HEK293 (cell line): ENCODE measurements at regions not wholly inside any gene's neighbourhood (a gene's known extent, or its start where the extent isn't known, plus 50 kb on each side); places are given as distances from the start of the nearest gene placed in this dataset.

ENCODE experiments used
- CTCF ChIA-PET: fragments of 350-600 bp; formaldehyde crosslinking; extraction: SDS; loops from one replicate; lab custom pipeline; 2021; ENCODE audit warnings: antibody characterized with exemption; lab: Yijun Ruan, JAX
- POLR2A ChIA-PET: fragments of 300-600 bp; formaldehyde crosslinking; extraction: SDS; loops from one replicate; lab custom pipeline; 2020; ENCODE audit warnings: antibody characterized with exemption, inconsistent platforms; lab: Yijun Ruan, JAX
- H3K27ac ChIP-seq: fragments of 200-500 bp; sonication (Bioruptor generic); 2 replicates; pipeline ENCODE4 v1.5.1; 2014; ENCODE audit warnings: low read depth, low read length, control low read depth, inconsistent platforms; ENCODE audit errors: extremely low read depth
- H3K36me3 ChIP-seq, 2 experiments: fragments of 200-500 bp in 1 of 2; sonication (Bioruptor generic) in 1 of 2; 1 replicate in 1 of 2; 2 replicates in 1 of 2; pipeline ENCODE4 v1.5.1; 2014 to 2017; ENCODE audit warnings: inconsistent platforms in 2 of 2, low read length in 2 of 2; ENCODE audit not compliant: control insufficient read depth in 2 of 2, insufficient read depth in 1 of 2
- H3K4me1 ChIP-seq: fragments of 200-500 bp; sonication (Bioruptor generic); 2 replicates; pipeline ENCODE4 v1.5.1; 2014; ENCODE audit warnings: mild to moderate bottlenecking, low read length, inconsistent platforms; ENCODE audit not compliant: control insufficient read depth, insufficient read depth
- H3K4me3 ChIP-seq: 2 replicates; pipeline ENCODE4 v1.5.1; 2011; ENCODE audit warnings: low read depth, mild to moderate bottlenecking, control low read depth, low read length, moderate library complexity
- H3K9me3 ChIP-seq: fragments of 200-500 bp; sonication (Bioruptor generic); 2 replicates; pipeline ENCODE4 v1.5.1; 2014; ENCODE audit warnings: low read depth, low read length, inconsistent platforms; ENCODE audit not compliant: control insufficient read depth, insufficient read depth
- MYNN ChIP-seq: fragments of 450-650 bp; formaldehyde crosslinking; IDR thresholded peaks from 2 replicates; pipeline ENCODE4 v1.5.1; 2016; ENCODE audit warnings: missing biosample characterization, missing genetic modification characterization, borderline replicate concordance
- MZF1 ChIP-seq: fragments of 450-650 bp; formaldehyde crosslinking; IDR thresholded peaks from 2 replicates; pipeline ENCODE4 v1.5.1; 2017; ENCODE audit warnings: missing biosample characterization, missing genetic modification characterization, borderline replicate concordance
- REPIN1 ChIP-seq: fragments of 450-650 bp; formaldehyde crosslinking; IDR thresholded peaks from 2 replicates; pipeline ENCODE4 v1.5.1; 2017; ENCODE audit warnings: missing biosample characterization, missing genetic modification characterization, low read depth
- SETDB1 ChIP-seq: IDR thresholded peaks from one replicate; pipeline ENCODE4 v1.6.1; 2017; ENCODE audit warnings: mild to moderate bottlenecking, low read length, moderate library complexity, mixed read lengths; ENCODE audit not compliant: insufficient read length
- WT1 ChIP-seq: fragments of 450-650 bp; formaldehyde crosslinking; IDR thresholded peaks from 2 replicates; pipeline ENCODE4 v1.5.1; 2016; ENCODE audit warnings: missing biosample characterization, missing genetic modification characterization
- ZNF23 ChIP-seq: fragments of 450-650 bp; formaldehyde crosslinking; IDR thresholded peaks from 2 replicates; pipeline ENCODE4 v1.5.1; 2016; ENCODE audit warnings: missing biosample characterization, missing genetic modification characterization, borderline replicate concordance
- ZNF302 ChIP-seq: fragments of 450-650 bp; formaldehyde crosslinking; IDR thresholded peaks from 2 replicates; pipeline ENCODE4 v1.5.1; 2016; ENCODE audit warnings: missing biosample characterization, missing genetic modification characterization, low read depth
- ZNF324 ChIP-seq: fragments of 450-650 bp; formaldehyde crosslinking; IDR thresholded peaks from 2 replicates; pipeline ENCODE4 v1.5.1; 2016; ENCODE audit warnings: missing biosample characterization, missing genetic modification characterization
- ZNF398 ChIP-seq: fragments of 450-650 bp; formaldehyde crosslinking; IDR thresholded peaks from 2 replicates; pipeline ENCODE4 v1.5.1; 2017; ENCODE audit warnings: missing biosample characterization, missing genetic modification characterization
- ZNF48 ChIP-seq: fragments of 450-650 bp; formaldehyde crosslinking; IDR thresholded peaks from 2 replicates; pipeline ENCODE4 v1.5.1; 2016; ENCODE audit warnings: missing biosample characterization, missing genetic modification characterization
- ZNF626 ChIP-seq: fragments of 450-650 bp; sonication (Bioruptor Pico); formaldehyde crosslinking; IDR thresholded peaks from 2 replicates; pipeline ENCODE4 v1.5.1; 2018; ENCODE audit warnings: missing biosample characterization, missing genetic modification characterization, inconsistent platforms
- ZNF639 ChIP-seq: fragments of 450-650 bp; formaldehyde crosslinking; IDR thresholded peaks from 2 replicates; pipeline ENCODE4 v1.5.1; 2016; ENCODE audit warnings: missing biosample characterization, missing genetic modification characterization
- ZNF791 ChIP-seq: fragments of 450-650 bp; formaldehyde crosslinking; IDR thresholded peaks from 2 replicates; pipeline ENCODE4 v1.5.1; 2016; ENCODE audit warnings: missing biosample characterization, missing genetic modification characterization
- ZSCAN18 ChIP-seq: fragments of 450-650 bp; formaldehyde crosslinking; IDR thresholded peaks from 2 replicates; pipeline ENCODE4 v1.5.1; 2016; ENCODE audit warnings: missing biosample characterization, missing genetic modification characterization
- TF ChIP-seq, protein P1 (sequence below): fragments of 450-650 bp; formaldehyde crosslinking; IDR thresholded peaks from 2 replicates; pipeline ENCODE4 v1.5.1; 2017; ENCODE audit warnings: missing biosample characterization, missing genetic modification characterization
- TF ChIP-seq, protein P2 (sequence below): sonication (generic); formaldehyde crosslinking; IDR thresholded peaks from 2 replicates; pipeline ENCODE4 v1.8.1; 2022; ENCODE audit warnings: mild to moderate bottlenecking, moderate library complexity, missing genetic modification reagents
- TF ChIP-seq, protein P3 (sequence below): fragments of 450-650 bp; formaldehyde crosslinking; IDR thresholded peaks from 2 replicates; pipeline ENCODE4 v1.5.1; 2016; ENCODE audit warnings: missing biosample characterization, missing genetic modification characterization
- TF ChIP-seq, protein P4 (sequence below): fragments of 450-650 bp; formaldehyde crosslinking; IDR thresholded peaks from 2 replicates; pipeline ENCODE4 v1.5.1; 2016; ENCODE audit warnings: missing biosample characterization, missing genetic modification characterization

- no peaks in the 10 kb centered on the region for H3K9me3 ChIP-seq
- H3K4me3 ChIP-seq = no peak overlapping the region
- ChIA-PET POLR2A (no interaction called here), CTCF (no interaction called here)
- H3K27ac ChIP-seq = no peak overlapping the region
- H3K4me1 ChIP-seq = no peaks in the 10 kb centered on the region
- no peaks in the 10 kb centered on the region for H3K36me3 ChIP-seq
- TF ChIP-seq SETDB1 = peak; percentile 27
- TF ChIP-seq, protein P1, sequence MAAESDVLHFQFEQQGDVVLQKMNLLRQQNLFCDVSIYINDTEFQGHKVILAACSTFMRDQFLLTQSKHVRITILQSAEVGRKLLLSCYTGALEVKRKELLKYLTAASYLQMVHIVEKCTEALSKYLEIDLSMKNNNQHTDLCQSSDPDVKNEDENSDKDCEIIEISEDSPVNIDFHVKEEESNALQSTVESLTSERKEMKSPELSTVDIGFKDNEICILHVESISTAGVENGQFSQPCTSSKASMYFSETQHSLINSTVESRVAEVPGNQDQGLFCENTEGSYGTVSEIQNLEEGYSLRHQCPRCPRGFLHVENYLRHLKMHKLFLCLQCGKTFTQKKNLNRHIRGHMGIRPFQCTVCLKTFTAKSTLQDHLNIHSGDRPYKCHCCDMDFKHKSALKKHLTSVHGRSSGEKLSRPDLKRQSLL (tag by site-specific recombination) = no peak
- TF ChIP-seq, all 188 proteins: peak for 1
Measured at GRCh38 chr5:2093859-2094615, 211.3 kb upstream of the IRX4 start.

DNA sequence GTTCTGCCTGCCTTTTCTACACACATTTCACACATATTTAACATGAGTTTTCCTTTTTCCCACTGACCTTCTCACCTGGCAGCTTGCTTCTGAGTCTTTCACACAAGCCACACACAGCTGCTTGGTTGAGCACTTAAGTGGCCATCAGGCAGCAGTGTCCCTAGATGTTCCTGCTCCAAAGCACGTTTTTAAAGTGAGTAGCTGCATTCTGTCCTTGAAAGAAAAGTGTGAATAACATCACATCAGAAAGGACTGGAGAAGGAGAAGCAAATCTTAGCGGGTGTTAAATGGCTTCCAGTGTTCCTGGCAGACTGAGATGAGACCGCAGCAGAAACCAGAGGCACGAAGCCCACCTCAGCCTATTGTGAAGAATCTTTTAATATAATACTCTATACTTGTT, 209.2 kb upstream of the IRX4 start:
- ChIA-PET CTCF (interaction anchor here (0.6 to 0.7 kb wide), 2 partner anchors 301 to 1216 kb away, joined by 3 read pairs; no protein-coding TSS in a partner anchor), POLR2A (no interaction called here)
- H3K4me3 ChIP-seq = no peak overlapping the region
- no peaks in the 10 kb centered on the region for H3K4me1 ChIP-seq
- no peaks in the 10 kb centered on the region; the same call in 1 of the 2 replicates for H3K9me3 ChIP-seq
- no peak overlapping the region for H3K27ac ChIP-seq
- no peak for TF ChIP-seq ZNF48 (tag by site-specific recombination)
- TF ChIP-seq ZNF302 = no peak
- no peak for TF ChIP-seq ZNF626
- TF ChIP-seq ZNF791 (tag by site-specific recombination) = no peak
- TF ChIP-seq, protein P2, sequence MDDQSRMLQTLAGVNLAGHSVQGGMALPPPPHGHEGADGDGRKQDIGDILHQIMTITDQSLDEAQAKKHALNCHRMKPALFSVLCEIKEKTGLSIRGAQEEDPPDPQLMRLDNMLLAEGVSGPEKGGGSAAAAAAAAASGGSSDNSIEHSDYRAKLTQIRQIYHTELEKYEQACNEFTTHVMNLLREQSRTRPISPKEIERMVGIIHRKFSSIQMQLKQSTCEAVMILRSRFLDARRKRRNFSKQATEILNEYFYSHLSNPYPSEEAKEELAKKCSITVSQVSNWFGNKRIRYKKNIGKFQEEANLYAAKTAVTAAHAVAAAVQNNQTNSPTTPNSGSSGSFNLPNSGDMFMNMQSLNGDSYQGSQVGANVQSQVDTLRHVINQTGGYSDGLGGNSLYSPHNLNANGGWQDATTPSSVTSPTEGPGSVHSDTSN (CRISPR knock-in tag) = no peak
- TF ChIP-seq, protein P3, sequence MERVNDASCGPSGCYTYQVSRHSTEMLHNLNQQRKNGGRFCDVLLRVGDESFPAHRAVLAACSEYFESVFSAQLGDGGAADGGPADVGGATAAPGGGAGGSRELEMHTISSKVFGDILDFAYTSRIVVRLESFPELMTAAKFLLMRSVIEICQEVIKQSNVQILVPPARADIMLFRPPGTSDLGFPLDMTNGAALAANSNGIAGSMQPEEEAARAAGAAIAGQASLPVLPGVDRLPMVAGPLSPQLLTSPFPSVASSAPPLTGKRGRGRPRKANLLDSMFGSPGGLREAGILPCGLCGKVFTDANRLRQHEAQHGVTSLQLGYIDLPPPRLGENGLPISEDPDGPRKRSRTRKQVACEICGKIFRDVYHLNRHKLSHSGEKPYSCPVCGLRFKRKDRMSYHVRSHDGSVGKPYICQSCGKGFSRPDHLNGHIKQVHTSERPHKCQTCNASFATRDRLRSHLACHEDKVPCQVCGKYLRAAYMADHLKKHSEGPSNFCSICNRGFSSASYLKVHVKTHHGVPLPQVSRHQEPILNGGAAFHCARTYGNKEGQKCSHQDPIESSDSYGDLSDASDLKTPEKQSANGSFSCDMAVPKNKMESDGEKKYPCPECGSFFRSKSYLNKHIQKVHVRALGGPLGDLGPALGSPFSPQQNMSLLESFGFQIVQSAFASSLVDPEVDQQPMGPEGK (tag by site-specific recombination) = no peak
- TF ChIP-seq, protein P4, sequence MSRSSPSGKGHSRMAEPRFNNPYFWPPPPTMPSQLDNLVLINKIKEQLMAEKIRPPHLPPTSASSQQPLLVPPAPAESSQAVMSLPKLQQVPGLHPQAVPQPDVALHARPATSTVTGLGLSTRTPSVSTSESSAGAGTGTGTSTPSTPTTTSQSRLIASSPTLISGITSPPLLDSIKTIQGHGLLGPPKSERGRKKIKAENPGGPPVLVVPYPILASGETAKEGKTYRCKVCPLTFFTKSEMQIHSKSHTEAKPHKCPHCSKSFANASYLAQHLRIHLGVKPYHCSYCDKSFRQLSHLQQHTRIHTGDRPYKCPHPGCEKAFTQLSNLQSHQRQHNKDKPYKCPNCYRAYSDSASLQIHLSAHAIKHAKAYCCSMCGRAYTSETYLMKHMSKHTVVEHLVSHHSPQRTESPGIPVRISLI (tag by site-specific recombination) = no peak
- no peak for TF ChIP-seq ZNF639
- TF ChIP-seq ZSCAN18 (tag by site-specific recombination) = no peak
- TF ChIP-seq ZNF23 (tag by site-specific recombination) = no peak
- no peak for TF ChIP-seq ZNF398
- TF ChIP-seq MZF1 (tag by site-specific recombination) = no peak
- no peak for TF ChIP-seq ZNF324 (tag by site-specific recombination)
- TF ChIP-seq WT1 (tag by site-specific recombination) = no peak
- TF ChIP-seq MYNN = no peak
- no peak for TF ChIP-seq REPIN1 (tag by site-specific recombination)
- no peaks in the 10 kb centered on the region for H3K36me3 ChIP-seq
